ENCODE measurements at regions not wholly inside any gene's neighbourhood (a gene's known extent, or its start where the extent isn't known, plus 50 kb on each side); places are given as distances from the start of the nearest gene placed in this dataset.
A peak's percentile ranks its signal among the peaks of the same experiment; 100 is the strongest.

GRCh38 chr2:237150186-237150585 is 64.5 kb downstream of the COPS8 start:
- in situ Hi-C loops (cut with HindIII; ENCODE audit: low sequenced_read_pairs): no loop called here

DNA sequence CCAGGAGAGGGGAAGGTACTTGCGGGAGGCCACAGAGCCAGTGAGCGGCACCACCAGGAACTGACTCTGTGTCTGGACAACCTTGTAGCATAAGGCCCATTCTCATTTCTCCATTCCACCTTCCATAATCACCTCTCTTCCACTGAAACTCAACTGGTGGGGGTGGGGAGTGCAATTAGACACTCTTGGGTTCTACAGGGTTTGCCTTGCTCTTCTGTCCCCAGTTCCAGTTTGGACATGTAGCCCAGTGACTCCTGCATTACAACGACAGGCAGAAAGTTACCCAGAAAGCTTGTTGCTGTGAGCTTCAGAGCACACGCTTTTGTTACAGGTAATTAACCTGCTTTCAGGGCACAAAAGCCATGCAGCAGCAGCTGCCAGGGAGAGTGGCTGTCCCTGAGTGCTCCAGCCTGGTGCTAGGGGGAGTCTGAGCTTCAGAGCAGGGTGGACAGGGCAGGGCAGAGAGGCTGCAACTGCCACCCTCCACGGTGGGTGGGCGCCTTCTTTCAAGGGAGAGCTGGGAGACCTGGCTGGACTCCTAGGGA is 65.2 kb downstream of the COPS8 start:
- DNase-seq (ENCODE audit: low spot score): no peak
- in situ Hi-C loops (cut with HindIII; ENCODE audit: low sequenced_read_pairs): no loop called here

More at GRCh38 chr2:237150186-237150585, 64.5 kb downstream of the COPS8 start:
- no peak for DNase-seq (ENCODE audit: low spot score)

DNA sequence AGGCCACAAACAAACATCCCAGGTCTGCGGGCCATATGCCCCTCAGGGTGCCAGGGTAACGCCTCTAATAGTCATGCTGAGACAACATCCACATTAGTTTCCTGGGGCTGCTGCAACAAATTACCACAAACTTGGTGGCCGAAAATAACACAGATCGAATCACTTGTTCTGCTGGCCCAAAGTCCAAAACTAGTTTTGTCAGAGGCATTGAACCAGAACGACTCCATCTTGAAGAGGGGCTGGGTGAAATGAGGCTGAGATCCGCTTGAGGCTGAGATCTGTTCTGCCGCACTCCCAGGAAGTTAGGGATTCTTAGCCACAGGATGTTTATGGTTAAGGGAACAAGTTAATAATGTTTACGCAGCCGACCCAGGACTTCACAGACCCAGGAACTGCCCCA is 66.7 kb downstream of the COPS8 start:
- in situ Hi-C loops (cut with HindIII; ENCODE audit: low sequenced_read_pairs): no loop called here
- DNase-seq (ENCODE audit: low spot score): no peak

DNA sequence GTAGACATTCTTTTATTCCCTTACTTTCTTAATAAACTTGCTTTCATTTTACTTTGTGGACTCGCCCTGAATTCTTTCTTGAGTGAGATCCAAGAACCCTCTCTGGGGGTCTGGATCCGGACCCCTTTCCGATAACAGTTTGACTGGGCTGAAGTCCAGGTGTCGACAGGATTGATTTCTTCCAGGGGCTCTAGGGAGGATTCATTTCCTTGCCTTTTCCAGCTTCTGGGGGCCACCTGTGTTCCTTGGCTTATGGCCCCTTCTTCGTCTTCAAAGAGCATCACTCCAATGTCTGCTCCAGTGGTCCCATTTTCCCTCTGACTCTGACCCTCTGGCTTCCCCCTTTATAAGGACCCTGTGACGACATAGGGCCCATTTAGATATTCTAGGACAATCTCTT is 67.5 kb downstream of the COPS8 start:
- no peak for DNase-seq (ENCODE audit: low spot score)
- in situ Hi-C loops (cut with HindIII; ENCODE audit: low sequenced_read_pairs): no loop called here

- DNase-seq (ENCODE audit: low spot score): peak; percentile 14
- in situ Hi-C loops (cut with HindIII; ENCODE audit: low sequenced_read_pairs): no loop called here
These were observed 68.5 kb downstream of the COPS8 start for GRCh38 chr2:237154082-237154638.

DNA sequence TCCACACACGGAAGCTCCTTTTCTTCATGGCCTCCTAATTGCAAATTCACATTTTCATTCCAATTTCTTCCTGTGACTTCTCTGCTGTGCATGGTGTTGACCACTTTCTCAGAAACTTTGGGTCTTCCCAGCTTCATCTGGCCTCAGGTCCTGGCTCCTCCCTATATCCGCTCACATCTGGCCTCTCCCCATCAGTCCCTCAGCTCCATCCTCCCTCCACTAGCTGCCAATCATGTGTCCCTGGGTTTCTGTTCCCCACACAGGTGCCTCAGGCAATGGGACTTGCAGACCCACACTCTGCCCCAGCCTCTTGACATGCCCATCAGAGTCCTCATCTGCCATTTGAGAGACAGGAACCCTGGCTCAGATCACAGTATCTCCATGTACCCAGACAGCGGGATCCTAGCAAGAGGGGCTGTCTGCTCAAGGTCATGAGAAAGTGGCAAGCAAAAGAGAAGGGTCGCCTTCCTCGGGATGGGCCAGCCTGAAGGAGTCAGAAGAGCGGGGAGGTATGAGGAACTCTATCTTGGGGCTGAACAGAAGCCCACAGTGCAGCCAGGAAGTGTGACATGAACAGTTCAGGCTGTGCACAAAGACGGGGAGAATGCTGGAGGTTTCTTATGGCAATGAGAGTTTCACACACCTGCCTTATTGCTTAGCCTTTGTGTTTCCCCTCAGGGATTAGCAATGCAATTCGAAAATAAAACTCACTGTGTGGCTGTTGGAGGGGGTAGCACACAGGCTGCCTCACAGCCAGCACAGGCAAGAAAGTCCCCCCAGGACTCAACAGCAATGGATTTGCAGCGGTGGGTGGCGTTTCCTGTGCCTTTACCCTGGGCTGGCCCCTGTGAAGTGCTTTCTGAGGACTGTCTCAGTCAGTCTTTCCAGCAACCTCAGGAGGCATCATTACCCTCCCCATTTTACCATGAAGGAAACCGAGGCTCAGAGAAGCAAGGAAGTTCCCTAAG is 69.5 kb downstream of the COPS8 start:
- DNase-seq (ENCODE audit: low spot score): no peak
- in situ Hi-C loops (cut with HindIII; ENCODE audit: low sequenced_read_pairs): no loop called here

DNA sequence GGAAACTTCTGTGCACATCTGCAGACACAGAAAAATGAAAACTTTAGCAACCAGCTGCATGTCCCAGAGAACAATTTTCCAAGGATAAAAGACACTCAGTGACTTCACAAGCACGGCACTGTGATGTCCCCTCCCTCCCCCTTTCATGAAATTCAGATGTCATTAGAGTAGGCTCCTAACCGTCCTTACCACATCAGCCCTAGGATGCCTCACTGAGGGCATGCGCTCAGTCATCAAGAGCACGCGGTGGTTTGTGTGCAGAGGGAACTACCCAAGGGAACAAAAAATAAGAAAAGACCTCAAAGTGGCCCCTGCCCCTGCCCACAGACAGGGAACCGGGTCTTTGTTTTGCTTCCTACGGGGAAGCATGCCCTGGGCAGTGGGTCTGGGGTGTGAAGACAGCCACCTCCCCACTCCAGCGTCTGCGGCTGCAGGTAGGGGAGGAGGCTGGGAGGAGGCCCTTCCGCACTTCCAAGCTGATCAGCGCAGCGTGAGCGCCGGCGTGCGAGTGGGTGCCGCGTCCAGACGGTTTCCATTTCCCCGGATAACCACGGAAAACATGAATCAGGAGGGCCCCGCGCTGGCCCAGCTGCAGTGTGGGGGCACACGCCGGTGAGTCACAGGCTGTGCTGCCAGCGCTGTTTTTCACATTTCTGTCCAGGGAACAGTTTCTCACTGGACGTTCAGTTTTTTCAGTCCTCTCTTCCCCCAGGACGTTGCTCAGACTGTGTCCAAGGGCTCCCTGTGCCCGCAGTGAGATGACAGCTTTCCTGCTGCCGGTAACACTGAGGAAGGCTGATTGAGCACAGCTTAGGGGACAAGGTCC is 70.6 kb downstream of the COPS8 start:
- in situ Hi-C loops (cut with HindIII; ENCODE audit: low sequenced_read_pairs): no loop called here
- no peak for DNase-seq (ENCODE audit: low spot score)

DNA sequence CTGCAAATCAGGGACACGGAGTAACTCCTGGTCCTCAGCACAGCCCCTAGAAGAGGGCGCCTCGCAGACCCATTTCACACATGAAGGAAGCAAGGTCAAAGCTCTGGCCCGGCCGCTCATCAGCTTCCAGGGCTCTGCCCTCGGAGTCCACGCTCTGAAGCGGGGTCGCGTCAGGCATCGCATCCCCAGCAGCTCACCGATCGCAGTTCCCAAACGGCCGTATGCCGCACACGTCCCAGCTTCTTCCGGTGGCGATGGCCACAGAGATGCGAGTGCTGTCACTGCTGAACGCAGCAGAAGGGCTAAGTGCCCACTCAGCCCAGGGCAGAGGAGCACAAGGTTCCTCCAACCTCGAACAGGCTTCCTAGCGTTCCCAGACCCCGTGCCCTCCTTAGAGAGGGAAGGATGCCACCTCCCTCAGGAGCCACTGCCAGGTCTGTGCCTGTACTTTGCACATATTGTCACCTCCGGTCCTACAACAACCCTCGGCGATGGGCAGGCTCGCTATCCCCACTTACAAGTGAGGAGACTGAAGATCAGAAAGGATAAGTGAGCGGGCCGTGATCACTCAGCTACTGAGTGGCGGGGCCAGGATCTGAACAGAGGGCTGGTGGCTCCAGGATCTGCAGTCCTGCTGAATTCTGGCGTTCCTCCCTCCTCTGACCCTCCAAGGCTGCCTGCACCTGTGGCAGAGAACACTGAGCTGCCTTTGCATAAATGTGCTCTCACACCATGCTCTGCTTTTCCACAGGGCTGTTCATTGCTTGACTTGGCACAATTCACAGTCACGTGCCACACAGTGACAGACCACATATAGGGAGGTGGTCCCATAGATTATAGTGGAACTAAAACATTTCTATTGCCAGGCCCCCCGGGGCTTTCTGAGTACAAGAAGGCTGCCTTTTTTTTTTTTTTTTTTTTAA is 71.4 kb downstream of the COPS8 start:
- in situ Hi-C loops (cut with HindIII; ENCODE audit: low sequenced_read_pairs): no loop called here
- DNase-seq (ENCODE audit: low spot score): peak; percentile 5

- in situ Hi-C loops (cut with HindIII; ENCODE audit: low sequenced_read_pairs): no loop called here
- no peak for DNase-seq (ENCODE audit: low spot score)
These were observed 72.1 kb downstream of the COPS8 start for GRCh38 chr2:237157780-237158102.

- in situ Hi-C loops (cut with HindIII; ENCODE audit: low sequenced_read_pairs): no loop called here
- DNase-seq (ENCODE audit: low spot score): no peak
These were observed 72.5 kb downstream of the COPS8 start for GRCh38 chr2:237158194-237158593.

DNA sequence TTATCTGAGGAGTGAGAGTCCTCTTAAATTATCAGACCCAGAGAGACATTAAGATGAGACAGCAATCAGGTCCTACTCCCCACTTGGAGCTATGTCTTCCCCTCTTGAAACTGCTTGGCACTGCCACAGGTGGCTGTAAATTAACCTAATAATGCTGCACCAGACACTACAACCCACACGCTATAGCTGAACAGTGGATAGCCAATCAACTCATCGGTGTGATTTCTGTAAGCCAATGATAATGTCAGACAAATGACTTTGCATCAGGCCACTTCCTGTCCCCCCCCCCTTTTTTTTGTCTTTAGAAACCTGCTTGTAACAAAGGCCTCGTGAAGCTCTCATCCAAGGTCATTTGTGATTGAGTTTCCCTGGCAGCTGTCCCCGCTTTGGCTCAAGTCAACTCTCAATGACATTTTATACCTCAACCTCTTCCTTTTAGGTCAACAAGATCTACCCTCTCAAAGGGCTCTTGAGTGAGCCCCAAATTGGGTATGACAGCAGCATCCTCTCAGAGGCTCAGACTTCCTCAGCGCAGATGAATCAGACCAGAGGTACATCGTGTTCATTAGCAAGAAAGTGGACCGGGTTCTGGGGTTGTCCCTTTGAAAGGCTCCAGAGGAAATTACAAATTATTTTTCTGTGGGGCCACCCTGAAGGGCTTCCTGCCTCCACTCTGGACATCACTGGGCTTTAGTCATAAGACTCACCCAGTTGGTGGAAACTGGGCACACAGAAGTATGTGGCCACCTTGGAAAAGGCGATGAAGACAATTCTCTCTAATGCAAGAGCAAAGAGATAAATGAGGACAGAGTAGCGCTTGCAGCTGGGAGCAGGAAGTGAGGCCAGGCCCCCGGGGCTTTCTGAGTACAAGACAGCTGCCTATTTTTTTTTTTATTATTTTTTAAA is 73.6 kb downstream of the COPS8 start:
- in situ Hi-C loops (cut with HindIII; ENCODE audit: low sequenced_read_pairs): no loop called here

DNA sequence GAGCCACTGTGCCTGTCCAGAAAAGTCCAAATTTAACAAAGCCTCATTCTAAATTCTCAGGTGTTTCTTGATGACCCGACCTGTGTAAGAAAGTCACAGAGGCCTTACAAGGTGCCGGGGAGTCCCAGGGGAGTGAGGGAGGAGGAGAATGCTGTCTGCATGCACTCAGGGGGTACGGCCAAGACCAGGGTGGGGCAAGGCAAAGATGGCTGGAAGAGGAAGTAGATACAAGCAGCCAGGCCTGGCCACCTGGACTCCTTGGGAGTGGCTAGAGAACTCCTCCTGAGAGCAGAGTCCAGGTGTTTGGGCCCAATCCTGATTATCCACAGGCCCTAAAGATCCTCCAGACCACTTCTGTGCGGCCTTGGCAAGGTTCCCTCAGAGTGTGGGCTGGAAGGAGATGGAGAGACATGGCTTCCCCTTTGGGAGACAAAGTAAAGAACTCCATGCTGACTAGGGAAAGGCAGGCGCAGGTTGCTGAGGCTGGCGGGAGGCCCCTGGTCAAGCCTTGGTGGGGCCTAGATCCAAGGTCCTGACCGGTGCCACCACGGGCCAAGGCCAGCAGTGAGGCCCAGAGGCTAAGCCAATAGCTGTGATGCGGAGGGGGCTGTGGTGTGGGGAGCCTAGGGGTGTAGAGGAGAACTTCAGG is 74.7 kb downstream of the COPS8 start:
- in situ Hi-C loops (cut with HindIII; ENCODE audit: low sequenced_read_pairs): no loop called here
- DNase-seq (ENCODE audit: low spot score): no peak

More for the DNA sequence above, 73.6 kb downstream of the COPS8 start:
- DNase-seq (ENCODE audit: low spot score): no peak

DNA sequence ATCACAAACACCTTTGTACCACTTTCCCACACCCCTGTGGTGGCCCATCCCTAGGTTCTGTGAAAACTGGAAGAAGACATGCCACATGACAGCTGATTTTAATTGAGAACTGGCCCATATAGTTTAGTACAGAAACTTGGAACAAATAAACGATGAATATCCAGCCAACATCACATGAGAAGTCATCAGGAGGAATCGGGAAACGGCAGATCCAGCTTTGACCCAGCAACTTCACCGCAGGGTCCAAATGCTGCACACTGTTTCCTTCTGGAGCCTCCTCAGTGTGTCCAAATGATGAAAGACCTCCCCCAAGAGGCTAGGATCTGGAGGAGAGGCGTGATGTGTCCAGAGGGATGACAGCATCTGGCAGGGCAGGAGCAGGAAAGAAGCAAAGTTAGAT is 75.5 kb downstream of the COPS8 start:
- in situ Hi-C loops (cut with HindIII; ENCODE audit: low sequenced_read_pairs): no loop called here
- DNase-seq (ENCODE audit: low spot score): no peak

DNA sequence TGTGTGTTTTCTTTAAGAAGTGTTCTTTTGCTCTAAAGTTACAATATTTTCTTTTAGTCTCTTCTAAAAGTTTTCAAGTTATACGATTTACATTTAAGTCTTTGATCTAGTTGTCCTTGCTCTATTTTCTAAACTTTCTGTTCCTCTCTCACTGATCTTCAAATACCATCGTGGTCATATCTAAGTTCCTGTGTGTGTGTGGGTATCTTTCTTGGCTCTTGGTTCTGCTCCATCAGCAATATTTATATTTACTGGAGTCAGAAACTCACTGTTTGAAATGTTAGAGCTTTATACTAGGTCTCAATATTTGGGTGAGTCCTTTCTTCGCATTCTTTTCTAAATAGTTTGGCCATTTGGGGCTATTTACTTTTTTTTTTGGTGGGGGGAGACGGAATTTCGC is 77.3 kb downstream of the COPS8 start:
- in situ Hi-C loops (cut with HindIII; ENCODE audit: low sequenced_read_pairs): no loop called here
- no peak for DNase-seq (ENCODE audit: low spot score)

DNA sequence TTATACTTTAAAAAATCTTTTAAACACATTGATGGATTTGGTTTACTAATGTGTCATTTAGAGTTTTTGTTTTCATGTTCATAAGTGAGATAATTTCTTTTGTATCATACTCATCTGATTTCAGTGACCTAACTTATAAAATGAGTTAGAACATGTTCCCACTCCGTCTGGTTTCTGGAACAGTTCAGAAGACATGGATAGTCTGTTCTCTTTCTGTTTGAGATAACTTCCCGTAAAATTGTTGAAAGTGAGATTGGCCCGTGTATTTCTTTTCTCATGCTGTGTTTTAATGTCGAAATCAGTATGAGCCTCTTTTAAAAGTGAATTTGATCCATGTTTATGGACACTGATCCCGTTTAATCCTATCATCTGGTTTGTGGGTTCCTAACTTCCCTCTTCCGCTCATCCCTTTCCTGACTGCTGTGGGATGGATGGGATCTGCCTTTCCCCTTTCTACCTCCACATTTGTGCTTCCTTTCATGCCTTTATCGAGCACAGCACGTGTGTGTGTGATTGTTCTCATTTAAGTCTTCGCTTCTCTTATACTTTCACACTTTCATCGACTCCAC is 78.9 kb downstream of the COPS8 start:
- no peak for DNase-seq (ENCODE audit: low spot score)
- in situ Hi-C loops (cut with HindIII; ENCODE audit: low sequenced_read_pairs): no loop called here

DNA sequence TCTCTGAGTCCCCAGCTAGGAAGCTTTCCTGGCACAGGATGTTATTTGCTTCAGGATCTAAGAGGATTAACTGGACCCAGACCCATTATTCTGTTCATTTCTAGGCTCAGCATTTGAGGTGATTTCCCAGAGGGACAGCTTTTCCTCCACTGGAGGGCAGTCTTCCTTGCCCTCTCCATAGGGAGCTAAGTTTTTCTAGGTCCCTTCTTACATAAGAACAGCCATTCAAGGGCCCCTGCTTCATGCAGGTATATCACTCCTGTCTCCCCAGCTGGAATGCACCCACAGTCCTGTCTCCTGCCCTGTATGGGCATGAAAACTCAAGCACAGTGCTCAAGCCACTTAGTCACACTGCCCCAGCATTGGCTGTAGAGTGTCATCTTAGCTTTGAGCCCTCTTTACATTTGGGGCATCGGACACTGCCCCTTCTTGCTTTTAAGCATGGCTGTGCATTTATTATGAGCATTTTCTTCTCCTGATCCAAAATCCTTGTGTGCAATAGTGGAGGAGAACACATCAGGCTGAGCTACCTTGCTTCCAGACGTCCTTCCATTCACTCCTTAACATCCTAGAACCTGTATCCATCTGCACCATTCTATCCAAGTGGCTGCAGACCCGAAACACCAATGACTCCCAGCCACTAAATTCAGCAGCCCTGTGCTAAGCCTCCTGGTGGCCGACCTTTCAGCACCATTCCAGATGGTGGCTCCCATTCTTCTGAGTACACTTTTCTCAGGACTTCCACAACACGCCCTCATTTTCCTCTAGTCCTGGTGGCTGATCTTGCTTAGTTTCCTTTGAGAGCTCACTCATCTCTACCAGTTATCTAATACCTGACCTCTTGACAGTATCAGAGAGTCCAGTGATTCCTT is 80.0 kb downstream of the COPS8 start:
- in situ Hi-C loops (cut with HindIII; ENCODE audit: low sequenced_read_pairs): no loop called here
- no peak for DNase-seq (ENCODE audit: low spot score)
